IPS-NIHi11 (cell line): ENCODE measurements at regions not wholly inside any gene's neighbourhood (a gene's known extent, or its start where the extent isn't known, plus 50 kb on each side); places are given as distances from the start of the nearest gene placed in this dataset.

ENCODE experiments used
- DNase-seq: peaks from one replicate; pipeline ENCODE4 v3.0.0; 2012; ENCODE audit warnings: mixed read lengths, low spot score

DNA sequence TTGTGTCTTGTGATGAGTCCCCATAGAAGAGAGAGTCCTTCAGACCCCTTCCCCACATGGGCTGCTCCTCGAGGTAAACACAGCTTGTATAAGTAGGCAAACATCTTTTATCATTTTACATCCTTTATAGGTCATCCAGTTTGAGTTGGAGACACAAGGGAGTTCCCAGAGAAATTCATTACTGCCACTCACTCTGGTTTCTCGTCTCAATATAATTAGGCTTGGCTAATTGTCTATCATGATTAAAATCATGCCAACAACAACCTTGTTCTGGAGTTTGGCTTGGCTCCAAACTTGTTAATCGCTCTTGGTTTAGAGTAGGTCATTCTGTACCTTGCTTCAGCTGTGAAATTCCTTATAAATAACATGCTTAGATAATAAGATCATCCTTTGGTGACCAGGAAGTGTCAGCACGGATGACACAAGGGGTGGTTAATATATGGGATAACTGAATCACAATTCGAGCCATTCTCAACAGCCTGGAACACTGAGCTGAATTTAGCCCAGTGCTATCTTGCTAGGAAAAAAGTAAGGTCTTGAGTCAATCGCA, 70.7 kb upstream of the DAB1 start:
- DNase-seq = no peak

- no peak for DNase-seq
Measured at GRCh38 chr1:57492586-57493226, 68.8 kb upstream of the DAB1 start.

GRCh38 chr1:57489358-57490036, 65.6 kb upstream of the DAB1 start:
- DNase-seq = no peak

- DNase-seq = no peak
Measured at GRCh38 chr1:57485643-57486042, 61.8 kb upstream of the DAB1 start.

DNA sequence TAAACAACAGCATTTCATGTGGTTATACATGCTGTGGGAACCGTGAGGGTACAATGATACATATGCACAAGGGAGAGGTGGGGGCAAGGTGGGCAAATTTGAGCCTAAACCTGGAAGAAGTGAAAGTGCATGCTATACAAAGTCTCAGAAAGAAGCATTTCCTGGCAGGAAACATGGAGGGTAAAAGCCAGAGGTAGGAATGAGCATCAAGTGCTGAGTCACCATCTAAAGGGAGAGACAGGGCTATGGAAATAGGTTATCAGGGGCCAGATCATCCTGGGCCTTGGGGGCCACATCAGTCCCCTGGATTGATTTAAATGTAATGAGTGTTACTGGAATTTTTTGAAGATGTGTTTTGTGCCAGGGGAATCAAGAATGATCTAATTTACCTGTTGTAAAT, 60.1 kb upstream of the DAB1 start:
- no peak for DNase-seq

- no peak for DNase-seq
Measured at GRCh38 chr1:57479471-57479870, 55.6 kb upstream of the DAB1 start.

GRCh38 chr1:57475366-57475765, 51.5 kb upstream of the DAB1 start:
- no peak for DNase-seq

DNA sequence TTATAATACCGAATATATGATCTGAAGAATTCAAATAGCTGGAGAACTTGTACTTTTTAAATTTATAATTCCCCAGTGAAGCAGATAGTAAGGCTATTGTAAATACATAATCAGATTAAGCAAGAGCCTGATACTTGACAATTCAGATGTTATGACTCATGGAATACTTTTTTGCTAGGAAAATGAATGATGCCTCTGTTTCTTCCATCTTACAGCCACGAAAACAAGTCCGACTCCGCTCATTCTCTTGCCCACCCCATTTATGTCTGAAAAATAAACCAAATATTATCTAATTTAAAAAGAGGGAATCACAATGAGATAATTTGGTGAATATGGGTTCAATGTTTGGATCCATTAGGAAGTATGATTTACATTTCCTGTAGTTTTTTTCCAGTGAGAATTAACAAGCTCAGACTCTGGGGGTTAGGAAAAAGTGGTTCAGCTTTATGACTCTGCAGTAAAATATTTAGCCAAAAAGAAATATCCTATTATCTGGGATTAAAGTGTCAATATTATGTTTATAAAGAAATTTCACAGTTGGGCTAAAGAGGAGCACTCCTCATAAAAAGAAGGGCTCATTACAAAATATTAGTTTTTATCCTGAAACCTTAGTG, 50.4 kb upstream of the DAB1 start:
- no peak for DNase-seq
